HG03460 (cell line): ENCODE measurements at regions not wholly inside any gene's neighbourhood (a gene's known extent, or its start where the extent isn't known, plus 50 kb on each side); places are given as distances from the start of the nearest gene placed in this dataset.
A peak's percentile ranks its signal among the peaks of the same experiment; 100 is the strongest.

ENCODE experiments used
- ATAC-seq: cut with Tn5 transposase; IDR thresholded peaks from one replicate; pipeline ENCODE4 v1.9.1; 2021; ENCODE audit not compliant: unreplicated experiment

DNA sequence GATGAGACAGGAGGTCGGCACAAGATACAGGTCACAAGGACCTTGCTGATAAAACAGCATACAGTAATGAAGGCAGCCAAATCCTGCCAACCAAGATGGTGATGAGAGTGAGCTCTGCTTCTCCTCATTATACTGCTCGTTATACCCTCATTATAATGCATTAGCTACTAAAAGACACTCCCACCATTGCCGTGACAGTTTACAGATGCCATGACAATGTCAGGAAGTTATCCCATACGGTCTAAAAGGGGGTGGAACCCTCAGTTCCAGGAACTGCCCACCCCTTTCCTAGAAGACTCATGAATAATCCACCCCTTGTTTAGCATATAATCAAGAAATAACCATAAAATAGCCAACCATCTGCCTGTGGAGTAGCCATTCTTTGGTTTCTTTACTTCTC lies 224.2 kb downstream of the RBM43 start:
- no peak for ATAC-seq

DNA sequence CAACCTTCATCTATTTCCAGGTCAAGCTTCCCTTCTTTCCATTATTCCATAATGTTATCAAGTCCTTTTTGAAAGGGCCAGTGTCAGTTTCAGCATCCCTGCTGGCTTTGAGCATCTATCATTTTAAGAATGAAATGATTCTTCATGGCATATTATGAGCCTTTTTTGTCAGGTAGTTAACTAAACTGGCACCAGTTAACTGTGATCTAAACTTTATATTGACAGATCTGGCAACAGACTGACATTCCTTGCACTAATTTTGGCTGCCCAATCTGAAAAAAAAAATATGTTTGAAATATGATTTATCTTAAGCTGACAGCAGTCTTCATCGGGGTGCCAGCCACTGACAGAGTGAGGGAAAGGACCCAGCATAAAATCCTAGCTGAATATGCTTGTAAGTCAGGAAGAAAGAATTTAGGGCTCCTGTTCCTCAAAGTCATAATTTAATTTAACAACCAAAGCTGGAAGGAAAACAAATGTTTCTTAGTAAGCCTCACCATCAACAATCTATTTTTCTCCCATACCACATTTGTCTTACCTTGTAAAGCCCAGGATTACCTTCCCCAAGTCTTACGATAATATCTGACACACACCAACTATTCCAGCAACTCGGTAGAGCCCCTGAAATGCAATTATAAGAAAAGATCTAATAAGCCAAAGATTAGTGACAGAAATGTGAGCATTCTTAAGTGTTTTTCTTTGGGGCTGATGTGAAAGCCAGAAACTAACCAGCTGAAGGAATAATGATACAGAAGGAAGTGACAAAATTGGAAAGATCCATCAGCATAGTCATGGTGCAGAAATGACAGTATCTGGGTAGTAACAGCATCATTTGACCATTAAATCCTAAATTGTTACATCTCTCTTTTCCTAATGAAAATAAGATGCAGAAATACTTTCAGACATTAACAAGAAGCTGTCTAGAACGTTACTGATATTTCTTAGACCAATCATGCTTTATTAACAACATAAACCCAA lies 228.1 kb downstream of the RBM43 start:
- ATAC-seq: no peak

DNA sequence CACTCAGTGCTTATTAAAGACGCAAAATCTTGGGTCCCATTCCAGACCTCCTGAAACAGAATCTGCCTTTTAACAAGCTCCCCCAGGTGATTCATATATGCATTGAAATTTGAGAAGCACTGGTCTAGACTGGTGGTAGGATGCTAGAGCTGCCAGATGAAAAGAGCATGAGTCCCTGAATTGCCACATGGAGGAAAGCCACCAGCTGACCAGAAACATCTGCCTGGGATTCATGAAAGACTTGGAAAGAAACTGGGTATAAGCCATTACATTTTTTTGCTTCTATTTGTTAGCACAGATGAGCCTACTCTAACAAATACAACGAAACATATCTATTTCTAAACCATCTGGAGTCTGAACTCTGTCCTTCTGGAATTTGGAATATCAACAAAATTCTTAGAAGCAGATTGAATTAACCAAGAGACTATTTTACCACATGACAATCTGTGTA lies 228.9 kb downstream of the RBM43 start:
- ATAC-seq: no peak

DNA sequence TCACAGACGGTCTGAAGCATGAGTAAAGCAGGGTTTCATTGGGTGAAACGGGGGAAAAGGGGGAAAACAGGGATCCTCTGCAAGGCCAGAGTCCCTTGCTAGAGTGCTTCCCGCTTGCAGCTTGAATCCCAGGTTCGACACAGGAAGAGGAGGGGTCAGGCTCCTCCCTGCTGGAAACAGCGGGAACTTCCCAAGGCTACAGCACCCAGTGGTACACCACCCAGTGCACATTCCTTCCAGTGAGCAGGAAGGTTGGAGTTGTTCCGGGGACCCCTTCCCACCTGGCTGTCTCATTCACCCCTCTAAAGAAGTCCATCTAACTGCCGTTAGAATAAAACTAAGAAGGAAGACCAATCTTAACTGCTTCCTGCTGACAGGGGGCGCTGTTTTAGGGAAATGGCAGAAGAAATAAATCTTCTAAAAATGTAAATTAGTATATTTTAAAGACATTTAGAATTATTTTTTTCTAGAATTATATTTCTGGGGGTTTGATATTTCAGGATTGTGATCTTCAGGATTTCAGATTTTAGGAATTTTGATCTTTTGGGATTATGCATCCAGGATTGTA lies 230.9 kb downstream of the RBM43 start:
- no peak for ATAC-seq

DNA sequence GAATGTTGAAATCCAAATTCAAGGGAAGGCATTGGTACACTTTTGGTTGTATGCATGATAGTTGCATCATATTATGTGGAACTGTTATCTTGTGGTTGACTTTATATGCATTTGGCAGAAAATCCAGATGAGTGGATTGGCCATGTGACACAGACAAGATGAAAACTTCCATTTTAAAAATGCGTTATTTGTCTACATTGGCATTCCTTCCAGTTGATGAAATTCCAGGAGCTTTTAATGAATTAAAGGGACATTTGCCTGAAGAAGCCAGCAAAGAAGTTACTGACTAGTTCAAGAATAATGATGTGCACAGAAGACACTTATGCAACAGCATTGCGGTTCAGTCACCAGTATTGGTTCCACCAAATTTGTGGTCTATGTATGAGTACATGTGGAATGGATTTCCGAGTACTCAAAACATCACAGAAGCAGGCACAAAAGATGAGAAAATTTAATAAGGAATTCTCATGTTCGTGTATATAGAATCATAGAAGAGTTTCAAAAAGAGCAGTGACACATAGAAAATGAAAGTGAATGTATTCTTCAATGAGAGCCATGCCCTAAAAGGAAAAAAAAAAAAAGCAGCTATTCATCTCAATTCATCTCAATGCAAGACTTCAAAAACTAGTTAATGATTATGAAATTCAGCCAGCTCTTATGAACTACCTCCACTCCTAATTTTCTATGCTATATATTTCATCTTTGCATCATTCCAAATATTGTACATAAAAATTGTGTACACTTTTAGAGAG lies 232.1 kb downstream of the RBM43 start:
- ATAC-seq: no peak

DNA sequence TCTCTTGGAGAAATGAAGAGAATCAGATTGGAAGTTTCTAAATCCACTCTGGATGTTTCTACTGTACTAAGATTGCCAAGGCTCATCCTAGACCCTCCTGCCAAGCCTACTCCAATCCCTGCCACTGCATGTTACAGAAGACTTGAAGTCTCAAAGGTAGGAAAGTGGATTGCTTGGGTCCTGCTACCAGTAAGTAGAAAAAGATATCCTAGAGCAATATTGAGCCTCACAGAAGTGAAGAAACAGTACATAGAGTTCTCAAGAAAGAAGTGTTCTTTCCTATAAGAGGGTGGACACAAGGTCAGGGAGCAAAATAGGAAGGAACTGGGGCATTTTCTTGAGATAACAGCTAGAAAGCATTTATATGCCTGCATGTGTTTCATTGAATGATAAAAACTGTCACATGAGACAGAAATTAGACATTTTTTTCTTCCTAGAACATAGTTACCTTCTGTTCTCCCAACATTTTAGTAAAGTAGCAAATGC lies 232.9 kb downstream of the RBM43 start:
- no peak for ATAC-seq

DNA sequence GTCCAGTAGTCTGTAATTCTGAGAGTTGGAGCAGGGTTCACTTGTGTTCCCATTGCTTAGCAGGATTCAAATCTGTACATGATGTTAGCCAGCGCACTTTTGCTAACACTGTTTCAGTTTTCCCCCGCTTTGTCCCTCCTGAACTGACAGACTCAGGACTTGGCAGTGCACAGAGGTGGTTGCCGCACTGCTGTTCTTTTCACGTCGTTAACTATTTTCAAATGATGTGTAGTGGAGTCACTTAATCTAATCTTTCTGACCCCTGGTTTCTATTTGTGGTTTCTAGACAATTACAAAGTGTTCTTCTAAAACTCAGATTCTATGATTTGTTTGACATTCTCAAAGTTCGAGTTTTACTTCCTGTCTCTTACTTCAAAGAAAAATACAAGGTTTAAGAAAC lies 234.5 kb downstream of the RBM43 start:
- no peak for ATAC-seq

DNA sequence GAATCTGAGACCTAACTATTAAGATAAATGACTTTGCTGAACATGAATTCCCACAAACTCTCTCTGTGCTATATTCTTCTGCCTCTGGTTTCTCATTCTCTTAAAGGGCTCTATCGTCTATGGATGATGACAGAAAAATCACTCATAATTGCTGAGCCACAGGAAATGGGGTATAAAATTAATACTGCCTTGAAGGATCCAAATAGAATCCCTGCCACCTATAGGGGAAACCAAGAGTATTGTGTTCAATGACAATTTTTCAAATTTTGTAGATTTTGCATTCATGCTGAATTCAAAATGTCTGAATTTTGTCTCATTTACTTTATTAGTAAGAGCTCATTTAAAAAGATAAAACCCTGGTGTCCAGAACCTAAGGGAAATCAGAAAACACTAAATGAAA lies 235.8 kb downstream of the RBM43 start:
- no peak for ATAC-seq

DNA sequence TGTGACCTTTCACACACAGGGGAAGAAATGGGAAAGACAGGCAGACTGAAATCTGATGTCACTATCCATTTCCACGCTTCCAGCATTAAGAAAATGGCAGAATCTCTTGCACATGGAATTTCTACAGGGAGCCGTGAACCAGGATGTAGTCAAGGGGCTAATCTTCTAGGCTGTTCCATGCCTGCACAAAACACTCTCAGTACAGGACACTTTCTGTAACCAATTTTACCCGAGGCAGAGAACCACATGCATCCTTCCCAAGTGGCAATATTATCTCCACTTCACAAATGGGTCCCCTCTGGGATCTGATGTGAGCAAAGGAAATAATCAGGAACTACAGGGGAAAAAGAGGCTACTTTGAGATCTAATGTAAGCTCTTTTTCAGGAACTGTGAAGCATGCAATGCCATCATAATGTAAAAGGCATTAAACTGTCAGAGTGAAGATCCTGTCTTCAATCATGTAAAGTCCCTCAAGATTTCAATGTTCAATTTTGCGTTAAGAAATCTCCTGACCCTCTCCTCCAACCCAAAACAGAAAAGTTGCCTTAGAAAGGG lies 236.9 kb downstream of the RBM43 start:
- ATAC-seq: no peak

DNA sequence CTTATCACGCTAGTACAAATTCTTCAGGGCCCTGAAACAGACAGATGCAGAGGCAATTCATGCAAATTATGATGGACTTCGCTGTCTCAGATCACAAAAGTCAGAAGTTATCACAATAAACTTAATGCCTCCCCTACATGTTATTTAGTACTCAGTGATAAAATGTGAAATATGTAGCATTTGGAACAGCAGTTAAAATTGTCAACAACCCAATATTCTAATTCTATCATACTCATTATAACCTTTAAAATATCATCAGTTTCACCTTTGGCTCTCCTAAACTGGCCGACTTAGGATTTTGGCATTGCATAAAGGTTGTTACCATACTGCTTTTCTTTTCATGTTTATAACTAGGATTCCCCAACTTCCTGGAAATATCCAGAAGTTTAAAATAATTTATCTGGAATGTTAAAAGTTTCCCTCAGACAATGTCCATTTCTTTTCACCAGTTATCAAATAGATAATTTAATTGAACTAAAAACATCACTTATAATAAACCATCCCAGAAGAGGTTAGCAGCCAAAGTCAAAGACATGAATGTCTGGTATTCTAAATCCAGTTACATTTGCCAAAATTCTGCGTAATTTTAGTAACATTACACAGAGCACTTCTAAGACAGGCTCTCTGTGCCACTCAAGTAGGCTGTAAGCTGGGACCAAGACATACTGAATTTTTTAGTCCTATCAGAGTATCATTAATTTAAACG lies 239.8 kb downstream of the RBM43 start:
- ATAC-seq: no peak

DNA sequence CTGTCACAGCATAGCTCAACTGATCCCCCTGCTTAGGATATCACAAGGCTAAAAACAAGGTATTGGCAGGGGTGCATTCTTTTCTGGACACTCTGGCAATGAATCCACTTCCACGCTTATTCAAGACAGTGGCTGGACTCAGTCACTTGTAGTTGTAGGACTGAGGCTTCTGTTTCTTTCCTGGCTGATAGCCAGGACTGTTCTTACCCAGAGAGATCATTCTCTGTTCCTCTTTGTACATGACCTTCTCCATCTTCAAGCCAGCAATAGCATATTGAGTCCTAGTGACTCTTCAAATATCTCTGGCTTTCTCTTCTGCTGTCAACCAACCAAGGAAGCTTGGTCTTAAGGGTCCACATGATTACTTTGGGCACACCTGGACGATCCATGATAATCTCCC lies 241.3 kb downstream of the RBM43 start:
- peak; percentile 63 for ATAC-seq

DNA sequence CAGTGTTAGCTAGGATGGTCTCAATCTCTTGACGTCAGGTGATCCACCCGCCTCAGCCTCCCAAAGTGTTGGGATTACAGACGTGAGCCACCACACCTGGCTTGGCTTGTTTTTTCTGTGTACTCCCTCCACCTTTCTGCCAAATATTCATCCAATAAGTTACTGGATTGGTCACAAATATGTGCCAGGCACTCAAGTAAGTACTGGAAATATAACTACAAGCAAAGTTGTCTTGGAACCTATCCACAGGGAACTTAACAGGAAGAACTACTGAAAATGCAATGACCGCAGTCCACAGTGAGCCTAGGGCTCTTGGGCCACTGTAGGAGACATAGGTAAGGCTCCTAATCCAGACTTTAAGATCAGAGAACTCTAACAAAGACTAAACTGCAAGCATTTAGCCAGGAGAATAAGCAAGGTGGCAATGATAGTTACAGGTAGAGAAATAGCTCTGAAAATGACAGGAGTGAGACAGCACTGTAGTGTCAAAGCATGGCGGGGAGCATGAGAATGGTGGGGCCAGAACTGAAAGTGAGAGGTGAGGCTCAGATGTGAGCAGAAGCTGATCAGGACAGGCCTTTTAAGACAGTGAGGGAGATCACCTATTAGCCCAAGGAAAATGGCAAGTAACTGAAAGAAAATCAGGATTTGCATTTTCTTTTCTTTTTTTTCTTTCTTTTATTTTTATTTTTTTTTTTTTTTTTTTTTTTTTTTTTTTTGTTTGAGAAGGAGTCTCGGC lies 252.1 kb downstream of the RBM43 start:
- no peak for ATAC-seq

DNA sequence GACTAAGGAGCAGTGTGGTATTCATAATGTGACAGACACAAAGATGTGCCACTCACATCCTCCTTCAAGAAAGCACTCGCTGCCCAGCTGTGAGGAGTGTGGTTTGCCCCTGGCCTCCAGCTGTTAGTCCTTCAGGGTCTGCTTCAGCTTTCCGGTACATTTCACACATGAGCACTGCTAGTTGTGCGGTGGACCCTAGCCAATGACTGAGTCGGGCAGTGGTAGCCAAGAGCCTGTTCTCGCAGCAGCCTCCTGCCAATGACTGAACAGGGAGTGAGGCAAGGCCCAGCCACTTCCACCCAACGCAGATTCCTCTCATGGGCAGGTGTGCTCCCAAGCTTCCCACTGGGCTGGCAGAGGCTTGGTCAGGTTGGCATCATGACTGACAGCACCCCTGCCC lies 254.3 kb downstream of the RBM43 start:
- ATAC-seq: no peak

DNA sequence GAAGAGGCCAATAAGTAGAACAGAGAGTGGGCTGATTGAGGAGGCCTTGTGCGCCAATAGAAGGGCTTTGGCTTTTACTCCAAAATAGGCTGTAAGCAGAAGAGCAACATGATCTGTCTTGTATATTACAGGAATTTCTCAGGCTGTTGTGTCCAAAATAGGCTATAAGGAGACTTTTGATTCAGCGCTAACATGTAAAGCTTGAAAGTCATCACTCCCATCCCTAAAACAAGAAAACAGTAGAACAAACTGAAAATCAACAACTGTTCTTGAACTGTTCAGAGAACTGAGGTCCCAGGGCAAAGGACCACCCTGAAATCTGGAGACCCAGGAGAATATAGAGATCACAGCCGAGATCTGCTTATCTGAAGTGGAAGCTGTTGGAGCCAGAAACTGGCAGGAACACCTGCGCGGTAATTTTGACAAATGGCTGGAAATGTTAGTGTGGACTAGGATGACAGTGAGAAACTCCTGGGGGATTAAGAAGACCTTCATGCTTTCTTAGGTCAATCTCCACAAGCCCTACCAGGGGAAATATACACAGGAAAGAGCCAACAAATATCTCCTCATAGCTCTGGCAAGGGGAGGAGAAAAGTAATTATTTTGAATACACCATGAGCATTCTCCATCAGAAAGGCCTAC lies 258.6 kb downstream of the RBM43 start:
- ATAC-seq: no peak

DNA sequence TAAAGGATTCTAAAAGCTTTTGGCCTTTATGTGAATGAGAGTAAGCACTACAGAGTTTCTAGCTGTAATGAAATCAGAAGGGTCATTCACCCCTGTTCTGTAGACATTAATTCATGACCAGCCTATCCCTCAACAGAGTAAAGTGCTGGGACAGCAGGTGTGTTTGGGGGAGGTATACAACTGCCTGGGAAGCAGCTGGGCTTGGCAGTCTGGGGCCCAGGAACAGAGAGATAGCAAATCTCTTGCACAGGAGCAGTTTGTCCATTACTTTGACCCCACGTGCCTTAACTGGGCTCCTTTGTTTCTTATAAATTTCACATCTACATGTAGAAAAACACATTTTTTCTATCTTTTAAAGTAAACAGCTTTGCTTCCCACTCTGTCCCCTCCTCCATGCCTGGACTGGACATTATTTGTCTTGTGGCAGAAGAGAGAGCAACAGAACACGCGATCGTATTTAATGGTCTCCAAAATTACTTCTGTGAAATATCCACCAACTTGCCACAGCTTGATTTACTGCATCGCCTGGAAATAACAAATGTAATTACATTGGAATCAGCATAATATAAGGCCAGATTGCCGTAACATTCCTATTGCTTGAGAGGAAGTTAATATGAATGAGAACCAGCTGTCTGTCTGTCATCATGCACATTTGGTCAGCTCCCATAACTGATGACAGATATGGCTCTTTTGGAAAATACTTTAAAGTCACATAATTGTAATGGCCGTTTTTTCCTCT lies 263.8 kb downstream of the RBM43 start:
- ATAC-seq: no peak

DNA sequence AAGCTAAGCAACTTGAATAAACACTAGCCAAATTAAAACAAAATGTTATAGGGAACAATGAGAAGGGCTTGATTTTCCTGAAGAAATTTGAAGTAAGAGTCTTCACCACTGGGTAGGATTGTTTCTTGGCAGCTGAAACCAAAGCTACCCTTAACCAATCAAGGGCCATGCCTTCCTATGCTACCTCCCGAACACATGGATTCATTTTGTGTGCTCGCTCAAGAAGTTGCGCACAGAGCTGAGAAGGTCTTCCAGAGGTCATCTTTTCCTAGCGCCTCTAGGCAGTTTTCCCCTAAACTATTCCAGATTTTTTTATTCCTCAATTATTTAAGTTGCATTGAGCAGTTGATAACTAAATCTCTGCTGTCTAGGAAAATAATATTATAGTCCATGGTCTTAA lies 264.6 kb downstream of the RBM43 start:
- ATAC-seq: no peak

DNA sequence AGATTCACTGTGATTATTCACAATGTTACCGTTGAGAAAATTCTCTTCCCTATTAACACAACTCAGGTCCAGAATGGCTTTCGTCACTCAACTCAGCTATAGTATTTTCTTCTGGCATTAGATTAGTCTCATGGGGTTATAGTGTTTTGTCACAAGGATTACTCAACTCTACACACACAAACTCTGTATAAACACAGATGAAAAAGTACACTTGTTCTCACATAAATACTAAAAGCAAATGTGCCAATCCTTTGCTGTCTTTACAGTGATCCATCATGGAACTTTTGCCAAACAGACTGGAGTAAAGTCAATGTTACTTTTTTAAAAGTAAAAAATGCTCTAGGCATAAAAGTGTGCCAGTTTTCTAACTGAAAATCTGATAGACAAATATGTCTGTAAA lies 267.6 kb downstream of the RBM43 start:
- no peak for ATAC-seq

DNA sequence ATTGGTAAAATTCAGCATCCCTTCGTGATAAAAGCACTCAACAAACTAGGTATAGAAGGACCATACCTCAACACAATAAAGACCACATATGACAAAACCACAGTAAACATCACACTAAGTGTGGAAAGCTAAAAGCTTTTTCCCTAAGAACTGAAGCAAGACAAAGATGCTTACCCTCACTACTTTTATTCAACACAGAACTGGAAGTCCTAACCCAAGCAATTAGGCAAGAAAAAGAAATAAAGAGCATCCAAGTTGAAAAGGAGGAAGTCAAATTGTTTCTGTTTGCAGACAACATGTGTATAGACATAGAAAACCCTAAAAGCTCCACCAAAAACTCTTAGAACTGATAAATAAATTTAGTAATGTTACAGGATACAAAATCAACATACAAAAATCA lies 271.7 kb downstream of the RBM43 start:
- ATAC-seq: no peak

DNA sequence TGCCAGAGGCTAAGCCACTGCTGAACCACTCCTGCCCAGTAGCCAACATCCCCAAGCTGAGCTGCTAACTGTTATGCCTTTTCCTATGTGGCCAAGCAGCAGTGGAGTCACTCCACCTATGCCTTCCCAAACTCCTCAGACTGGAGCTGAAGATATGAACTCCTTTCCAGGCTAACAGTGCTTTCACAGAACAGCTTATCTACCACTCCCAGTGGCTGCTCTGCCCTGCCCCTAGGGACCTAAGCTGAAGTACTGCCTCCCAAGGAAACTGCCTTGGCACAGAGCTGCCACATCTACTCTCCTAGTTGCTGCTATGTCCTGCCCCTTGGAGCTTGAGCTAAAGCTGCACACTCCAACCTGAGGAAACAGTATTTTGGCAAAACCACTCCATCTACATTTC lies 275.9 kb downstream of the RBM43 start:
- ATAC-seq: no peak
